Mucosa of gallbladder (tissue), 1 donor: ENCODE measurements at regions not wholly inside any gene's neighbourhood (a gene's known extent, or its start where the extent isn't known, plus 50 kb on each side); places are given as distances from the start of the nearest gene placed in this dataset.

Experiments
- DNase-seq: peaks from one replicate; pipeline ENCODE4 v3.0.0-alpha.2; 2020; ENCODE audit warnings: low spot score
- donor health status: DM: no; HTN: no; CAD: no.

- no peak for DNase-seq
Measured at GRCh38 chr10:6774406-6774805, 194.3 kb upstream of the PRKCQ start.

GRCh38 chr10:6771331-6771730 is 191.3 kb upstream of the PRKCQ start:
- no peak for DNase-seq

- no peak for DNase-seq
Measured at GRCh38 chr10:6770846-6771245, 190.8 kb upstream of the PRKCQ start.

GRCh38 chr10:6769704-6770417 is 189.8 kb upstream of the PRKCQ start:
- DNase-seq, result no peak

GRCh38 chr10:6766131-6766801 is 186.2 kb upstream of the PRKCQ start:
- DNase-seq, result peak; percentile 25

GRCh38 chr10:6763423-6763822 is 183.3 kb upstream of the PRKCQ start:
- no peak for DNase-seq

GRCh38 chr10:6763001-6763400 is 182.9 kb upstream of the PRKCQ start:
- no peak for DNase-seq

GRCh38 chr10:6759961-6760360 is 179.9 kb upstream of the PRKCQ start:
- no peak for DNase-seq

- no peak for DNase-seq
Measured at GRCh38 chr10:6757158-6757557, 177.1 kb upstream of the PRKCQ start.

GRCh38 chr10:6756716-6757115 is 176.6 kb upstream of the PRKCQ start:
- no peak for DNase-seq

GRCh38 chr10:6755781-6756460 is 175.8 kb upstream of the PRKCQ start:
- DNase-seq, result no peak

GRCh38 chr10:6753644-6754043 is 173.6 kb upstream of the PRKCQ start:
- DNase-seq, result no peak

- DNase-seq, result no peak
Measured at GRCh38 chr10:6751363-6751762, 171.3 kb upstream of the PRKCQ start.

- DNase-seq, result no peak
Measured at GRCh38 chr10:6748981-6749635, 169.0 kb upstream of the PRKCQ start.

- no peak for DNase-seq
Measured at GRCh38 chr10:6748029-6748428, 168.0 kb upstream of the PRKCQ start.

- DNase-seq, result no peak
Measured at GRCh38 chr10:6746782-6747181, 166.7 kb upstream of the PRKCQ start.

GRCh38 chr10:6743291-6743849 is 163.3 kb upstream of the PRKCQ start:
- DNase-seq, result no peak

- no peak for DNase-seq
Measured at GRCh38 chr10:6741541-6741941, 161.5 kb upstream of the PRKCQ start.

GRCh38 chr10:6739530-6740174 is 159.6 kb upstream of the PRKCQ start:
- no peak for DNase-seq

GRCh38 chr10:6738112-6738768 is 158.2 kb upstream of the PRKCQ start:
- DNase-seq, result no peak

GRCh38 chr10:6737758-6738111 is 157.7 kb upstream of the PRKCQ start:
- DNase-seq, result no peak
